ENCODE measurements at regions not wholly inside any gene's neighbourhood (a gene's known extent, or its start where the extent isn't known, plus 50 kb on each side); places are given as distances from the start of the nearest gene placed in this dataset.
"Not testable (repeated sequence)": the region's sequence is repeated elsewhere in the genome, so short reads cannot be mapped to it uniquely, and the experiment has no call there.

- intact Hi-C loops (cut with DNase I), result no loop called here
- DNase-seq (no peak), ATAC-seq (no peak)
- Histone ChIP-seq H3K9me3 (no peaks in the 10 kb centered on the region), H3K27me3 (no peaks in the 10 kb centered on the region), H3K4me1 (no peaks in the 10 kb centered on the region), H3K4me3 (no peak overlapping the region), H3K27ac (no peak overlapping the region), H3K36me3 (no peaks in the 10 kb centered on the region)
- TF ChIP-seq, protein P1, sequence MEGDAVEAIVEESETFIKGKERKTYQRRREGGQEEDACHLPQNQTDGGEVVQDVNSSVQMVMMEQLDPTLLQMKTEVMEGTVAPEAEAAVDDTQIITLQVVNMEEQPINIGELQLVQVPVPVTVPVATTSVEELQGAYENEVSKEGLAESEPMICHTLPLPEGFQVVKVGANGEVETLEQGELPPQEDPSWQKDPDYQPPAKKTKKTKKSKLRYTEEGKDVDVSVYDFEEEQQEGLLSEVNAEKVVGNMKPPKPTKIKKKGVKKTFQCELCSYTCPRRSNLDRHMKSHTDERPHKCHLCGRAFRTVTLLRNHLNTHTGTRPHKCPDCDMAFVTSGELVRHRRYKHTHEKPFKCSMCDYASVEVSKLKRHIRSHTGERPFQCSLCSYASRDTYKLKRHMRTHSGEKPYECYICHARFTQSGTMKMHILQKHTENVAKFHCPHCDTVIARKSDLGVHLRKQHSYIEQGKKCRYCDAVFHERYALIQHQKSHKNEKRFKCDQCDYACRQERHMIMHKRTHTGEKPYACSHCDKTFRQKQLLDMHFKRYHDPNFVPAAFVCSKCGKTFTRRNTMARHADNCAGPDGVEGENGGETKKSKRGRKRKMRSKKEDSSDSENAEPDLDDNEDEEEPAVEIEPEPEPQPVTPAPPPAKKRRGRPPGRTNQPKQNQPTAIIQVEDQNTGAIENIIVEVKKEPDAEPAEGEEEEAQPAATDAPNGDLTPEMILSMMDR (IDR thresholded peaks at IDR 0.05), result no peak
These were observed 278.5 kb upstream of the C1orf174 start for GRCh38 chr1:4178501-4179113.

GRCh38 chr1:4179914-4180735 lies 280.1 kb upstream of the C1orf174 start:
- ATAC-seq, result no peak
- H3K4me1 ChIP-seq, result no peaks in the 10 kb centered on the region
- no peaks in the 10 kb centered on the region for H3K9me3 ChIP-seq
- DNase-seq, result no peak
- TF ChIP-seq, protein P1 (IDR thresholded peaks at IDR 0.05), result no peak
- H3K4me3 ChIP-seq, result no peak overlapping the region
- no peak overlapping the region for H3K27ac ChIP-seq
- intact Hi-C loops (cut with DNase I), result no loop called here
- H3K27me3 ChIP-seq, result no peaks in the 10 kb centered on the region
- no peaks in the 10 kb centered on the region for H3K36me3 ChIP-seq

- H3K27me3 ChIP-seq; DNase-seq; H3K4me1 ChIP-seq; H3K27ac ChIP-seq; H3K4me3 ChIP-seq; H3K9me3 ChIP-seq; intact Hi-C loops (cut with DNase I); H3K36me3 ChIP-seq; ATAC-seq: not testable (repeated sequence)
These were observed 286.4 kb upstream of the C1orf174 start for GRCh38 chr1:4186486-4186885.

GRCh38 chr1:4203501-4203900 lies 303.4 kb upstream of the C1orf174 start:
- H3K4me1 ChIP-seq, result no peaks in the 10 kb centered on the region
- TF ChIP-seq, protein P1 (IDR thresholded peaks at IDR 0.05), result no peak
- DNase-seq (no peak), ATAC-seq (no peak)
- H3K9me3 ChIP-seq, result peaks cover 4% of the 10 kb centered on the region
- no peaks in the 10 kb centered on the region for H3K36me3 ChIP-seq
- H3K27ac ChIP-seq, result no peak overlapping the region
- H3K4me3 ChIP-seq, result no peak overlapping the region
- no peaks in the 10 kb centered on the region for H3K27me3 ChIP-seq
- intact Hi-C loops (cut with DNase I), result no loop called here

DNA sequence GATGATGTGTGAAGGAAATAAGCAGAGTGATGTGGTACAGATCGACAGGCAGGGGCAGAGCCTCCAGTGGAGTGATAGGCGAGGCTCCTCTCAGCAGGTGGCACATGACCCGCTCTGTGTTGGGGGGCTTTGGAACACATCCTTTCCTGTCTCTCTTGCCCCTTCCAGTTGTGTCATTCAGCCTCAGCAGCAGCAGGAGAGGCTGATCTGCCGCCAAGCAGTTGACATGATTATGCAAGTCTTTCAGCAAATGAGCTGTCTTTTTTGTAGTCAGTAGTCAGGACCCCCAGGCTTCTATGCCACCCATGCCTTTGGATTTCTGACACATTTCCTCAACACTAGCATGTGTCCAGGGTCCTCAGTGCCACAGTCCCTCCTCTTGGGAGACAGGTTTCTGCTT lies 307.1 kb upstream of the C1orf174 start:
- DNase-seq (no peak), ATAC-seq (no peak)
- Histone ChIP-seq H3K36me3 (no peaks in the 10 kb centered on the region), H3K4me1 (no peaks in the 10 kb centered on the region), H3K9me3 (peaks cover 4% of the 10 kb centered on the region), H3K27ac (no peak overlapping the region), H3K4me3 (no peak overlapping the region), H3K27me3 (no peaks in the 10 kb centered on the region)
- TF ChIP-seq, protein P1 (IDR thresholded peaks at IDR 0.05), result no peak
- intact Hi-C loops (cut with DNase I), result no loop called here

GRCh38 chr1:4207842-4208692 lies 308.0 kb upstream of the C1orf174 start:
- no peak overlapping the region for H3K4me3 ChIP-seq
- peaks cover 4% of the 10 kb centered on the region for H3K9me3 ChIP-seq
- TF ChIP-seq, protein P1 (IDR thresholded peaks at IDR 0.05), result no peak
- intact Hi-C loops (cut with DNase I), result no loop called here
- ATAC-seq, result no peak
- H3K4me1 ChIP-seq, result no peaks in the 10 kb centered on the region
- no peaks in the 10 kb centered on the region for H3K27me3 ChIP-seq
- H3K27ac ChIP-seq, result no peak overlapping the region
- no peak for DNase-seq
- H3K36me3 ChIP-seq, result no peaks in the 10 kb centered on the region
